CD14-positive monocyte (primary cell): ENCODE measurements at regions not wholly inside any gene's neighbourhood (a gene's known extent, or its start where the extent isn't known, plus 50 kb on each side); places are given as distances from the start of the nearest gene placed in this dataset.

Experiments
- DNase-seq, 3 donors: peaks; one replicate each; pipeline ENCODE4 v3.0.0-alpha.2; 2011 to 2022
- H2AFZ ChIP-seq: 2 replicates; pipeline ENCODE4 v1.6.0; 2012; ENCODE audit warnings: mild to moderate bottlenecking, low read depth, low read length, inconsistent platforms; ENCODE audit not compliant: insufficient read depth, poor library complexity, severe bottlenecking
- H3K27ac ChIP-seq, 2 donors: 1 replicate in 1 of 2; 2 replicates in 1 of 2; pipeline ENCODE4 v1.5.1; 2012 to 2013; ENCODE audit warnings: low read length in 2 of 2, control low read depth in 1 of 2, inconsistent platforms in 1 of 2, low read depth in 1 of 2, mild to moderate bottlenecking in 1 of 2
- H3K27me3 ChIP-seq, 2 donors: one replicate each; pipeline versions ENCODE4 v1.6.0 to v1.6.1; 2011 to 2013; ENCODE audit warnings: low read length in 2 of 2; ENCODE audit not compliant: control insufficient read depth in 2 of 2, insufficient read depth in 2 of 2
- H3K36me3 ChIP-seq, 2 donors: replicated peaks in 1 of 2; 1 replicate in 1 of 2; 2 replicates in 1 of 2; pipeline versions ENCODE4 v1.5.1 to v1.6.1; 2012 to 2013; ENCODE audit warnings: low read length in 2 of 2, control low read depth in 1 of 2, inconsistent platforms in 1 of 2, mild to moderate bottlenecking in 1 of 2; ENCODE audit not compliant: insufficient read depth in 2 of 2, control insufficient read depth in 1 of 2
- H3K4me1 ChIP-seq, 2 donors: 1 replicate in 1 of 2; 2 replicates in 1 of 2; pipeline versions ENCODE4 v1.5.1 to v1.6.1; 2012 to 2013; ENCODE audit warnings: low read length in 2 of 2, control low read depth in 1 of 2, inconsistent platforms in 1 of 2, mild to moderate bottlenecking in 1 of 2, moderate library complexity in 1 of 2; ENCODE audit not compliant: insufficient read depth in 2 of 2, control insufficient read depth in 1 of 2
- H3K4me2 ChIP-seq: replicated peaks from 2 replicates; pipeline ENCODE3; 2012; ENCODE audit warnings: low read length, moderate library complexity, mild to moderate bottlenecking; ENCODE audit not compliant: poor library complexity, severe bottlenecking; ENCODE audit errors: extremely low read depth
- H3K4me3 ChIP-seq, 3 experiments: fragments of 200-600 bp in 1 of 3; sonication (generic) in 1 of 3; replicated peaks in 1 of 3; 1 replicate in 2 of 3; 2 replicates in 1 of 3; pipeline ENCODE4 v1.5.1; 2011 to 2013; ENCODE audit warnings: low read length in 3 of 3, mild to moderate bottlenecking in 3 of 3, control low read depth in 2 of 3, low read depth in 2 of 3, inconsistent platforms in 1 of 3, moderate library complexity in 1 of 3
- H3K79me2 ChIP-seq: 2 replicates; pipeline ENCODE4 v1.6.0; 2012; ENCODE audit warnings: mild to moderate bottlenecking, control low read depth, inconsistent platforms, low read length, moderate library complexity; ENCODE audit not compliant: insufficient read depth
- H3K9ac ChIP-seq: 2 replicates; pipeline ENCODE4 v1.6.0; 2017; ENCODE audit warnings: low read length, mild to moderate bottlenecking; ENCODE audit not compliant: insufficient read depth, poor library complexity, severe bottlenecking
- H3K9me3 ChIP-seq, 2 donors: replicated peaks in 1 of 2; 1 replicate in 1 of 2; 2 replicates in 1 of 2; pipeline versions ENCODE4 v1.5.1 to v1.6.1; 2012 to 2013; ENCODE audit warnings: low read length in 2 of 2, control low read depth in 1 of 2; ENCODE audit not compliant: control insufficient read depth in 1 of 2, insufficient read depth in 1 of 2
- H4K20me1 ChIP-seq: 2 replicates; pipeline ENCODE4 v1.6.0; 2012; ENCODE audit warnings: mild to moderate bottlenecking, low read length, control low read depth, moderate library complexity; ENCODE audit not compliant: insufficient read depth
- H3K27ac Mint-ChIP-seq, 7 donors: one replicate each; pipeline ENCODE4 v1.8.0; 2020; ENCODE audit warnings: mild to moderate bottlenecking in 7 of 7, mixed read lengths in 7 of 7, moderate library complexity in 6 of 7, inconsistent platforms in 2 of 7
- H3K27me3 Mint-ChIP-seq, 3 donors: one replicate each; pipeline ENCODE4 v1.8.0; 2021 to 2022; ENCODE audit warnings: low read depth in 3 of 3, mild to moderate bottlenecking in 3 of 3, mixed read lengths in 3 of 3, moderate library complexity in 3 of 3, inconsistent platforms in 1 of 3
- H3K36me3 Mint-ChIP-seq, 2 donors: one replicate each; pipeline ENCODE4 v1.8.0; 2020; ENCODE audit warnings: mixed read lengths in 2 of 2, inconsistent platforms in 1 of 2, mild to moderate bottlenecking in 1 of 2
- H3K4me1 Mint-ChIP-seq: one replicate; pipeline ENCODE4 v1.8.0; 2020; ENCODE audit warnings: mild to moderate bottlenecking, mixed read lengths
- H3K4me3 Mint-ChIP-seq, 2 donors: one replicate each; pipeline ENCODE4 v1.8.0; 2020; ENCODE audit warnings: mild to moderate bottlenecking in 2 of 2, mixed read lengths in 2 of 2, moderate library complexity in 1 of 2
- H3K9me3 Mint-ChIP-seq, 7 donors: one replicate each; pipeline ENCODE4 v1.8.0; 2020 to 2022; ENCODE audit warnings: mixed read lengths in 7 of 7, mild to moderate bottlenecking in 6 of 7, moderate library complexity in 6 of 7, inconsistent platforms in 2 of 7
- CTCF ChIP-seq: fragments of 200-600 bp; IDR thresholded peaks from one replicate; pipeline ENCODE4 v1.8.0; 2022; ENCODE audit warnings: antibody characterized with exemption, mild to moderate bottlenecking
- WGBS: methylation state at CpG from one replicate; pipeline ENCODE4 v1.1.5; 2013; ENCODE audit warnings: missing lambda C conversion rate; ENCODE audit not compliant: insufficient coverage; 5-methylcytosine and 5-hydroxymethylcytosine counted together
- intact Hi-C, 2 donors: fragments of 100-400 bp; cut with micrococcal nuclease; formaldehyde crosslinking; loops; one replicate each; pipeline versions ENCODE4 v1.15.0 to v1.15.1; 2023

DNA sequence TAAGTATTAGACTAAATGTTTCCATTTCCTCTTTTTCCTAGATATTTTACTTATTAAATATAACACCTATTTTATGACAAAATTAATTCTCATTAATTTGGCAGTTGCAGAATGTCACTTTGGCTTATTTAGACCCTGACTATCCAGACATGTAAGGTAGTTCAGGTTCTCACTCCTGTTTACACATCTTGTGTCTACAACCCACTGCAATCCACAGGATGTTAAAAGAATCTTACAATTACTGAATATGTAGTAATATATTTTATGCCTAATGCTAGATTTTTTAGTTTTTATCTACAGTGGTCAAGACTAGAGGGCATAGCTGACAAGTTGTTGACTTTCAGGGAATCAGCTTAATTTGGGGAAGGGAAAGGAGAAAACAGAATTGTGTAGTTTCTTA is 346.7 kb downstream of the USP25 start:
- Histone ChIP-seq H3K79me2 (no peaks in the 10 kb centered on the region), H4K20me1 (no peaks in the 10 kb centered on the region), H3K27ac (no peak overlapping the region), H3K4me1 (no peaks in the 10 kb centered on the region), H3K4me3 (no peak overlapping the region), H3K27me3 (no peaks in the 10 kb centered on the region), H3K4me2 (no peak overlapping the region), H2AFZ (no peak overlapping the region), H3K9me3 (no peaks in the 10 kb centered on the region), H3K36me3 (no peaks in the 10 kb centered on the region), H3K9ac (no peak overlapping the region)
- H3K36me3 Mint-ChIP-seq = no peaks in the 10 kb centered on the region
- no peak overlapping the region for H3K4me3 Mint-ChIP-seq
- H3K9me3 Mint-ChIP-seq = no peaks in the 10 kb centered on the region
- H3K27me3 Mint-ChIP-seq = no peaks in the 10 kb centered on the region
- TF ChIP-seq CTCF = no peak
- H3K4me1 Mint-ChIP-seq = no peaks in the 10 kb centered on the region
- intact Hi-C loops = no loop called here
- DNase-seq = no peak
- no peak overlapping the region for H3K27ac Mint-ChIP-seq

DNA sequence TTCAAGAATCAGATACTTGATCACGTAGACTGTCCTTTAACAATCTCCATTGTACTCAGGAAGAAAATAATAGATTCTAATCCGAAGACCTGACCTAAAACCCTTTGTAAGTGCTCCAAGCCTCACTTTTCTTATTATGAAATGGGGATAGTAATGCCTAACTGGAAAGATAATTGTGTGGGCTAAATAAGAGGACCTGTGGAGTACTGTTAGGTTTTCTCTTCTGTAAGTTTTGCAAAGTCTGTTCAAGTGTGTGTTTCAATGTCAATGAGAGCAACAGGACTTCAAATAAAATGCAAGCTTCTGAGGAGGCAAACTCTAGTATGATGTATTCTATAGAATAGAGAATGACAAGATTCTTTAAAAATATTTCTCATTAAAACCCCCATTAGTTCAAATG is 348.6 kb downstream of the USP25 start:
- WGBS = no CpG with 5 or more reads among the region's 2 CpGs
- H3K9me3 Mint-ChIP-seq = no peaks in the 10 kb centered on the region
- Histone ChIP-seq H3K9me3 (no peaks in the 10 kb centered on the region), H3K9ac (no peak overlapping the region), H3K4me1 (no peaks in the 10 kb centered on the region), H3K27ac (no peak overlapping the region), H4K20me1 (no peaks in the 10 kb centered on the region), H3K4me3 (no peak overlapping the region), H3K4me2 (no peak overlapping the region), H3K79me2 (no peaks in the 10 kb centered on the region), H3K36me3 (no peaks in the 10 kb centered on the region), H2AFZ (no peak overlapping the region), H3K27me3 (no peaks in the 10 kb centered on the region)
- intact Hi-C loops = no loop called here
- no peak for DNase-seq
- no peak overlapping the region for H3K27ac Mint-ChIP-seq
- peaks cover 2% of the 10 kb centered on the region for H3K4me1 Mint-ChIP-seq
- no peak for TF ChIP-seq CTCF
- H3K4me3 Mint-ChIP-seq = no peak overlapping the region
- no peaks in the 10 kb centered on the region for H3K36me3 Mint-ChIP-seq
- no peaks in the 10 kb centered on the region for H3K27me3 Mint-ChIP-seq
